ENCODE measurements at regions not wholly inside any gene's neighbourhood (a gene's known extent, or its start where the extent isn't known, plus 50 kb on each side); places are given as distances from the start of the nearest gene placed in this dataset.

DNA sequence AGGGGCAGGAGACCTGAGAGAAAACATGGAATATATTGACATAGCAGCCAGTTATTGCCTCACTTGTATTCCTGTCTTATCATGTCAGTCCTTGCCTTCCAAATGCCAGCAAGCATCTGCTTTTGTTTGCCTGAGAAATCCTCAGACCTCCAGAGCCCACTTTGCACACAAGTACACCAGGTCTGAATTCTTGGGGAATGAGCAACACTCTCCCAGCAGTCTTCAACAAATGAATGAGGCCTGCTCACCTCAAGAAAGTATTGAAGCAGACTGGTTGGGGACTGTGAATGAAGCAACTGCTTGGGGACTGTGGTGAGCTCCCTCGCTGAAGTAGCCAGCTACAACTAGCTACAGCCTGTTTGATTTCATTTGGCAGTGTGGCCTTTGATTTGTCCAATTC lies 172.8 kb upstream of the SPTLC3 start:
- Mint-ChIP-seq H3K27ac (no peak overlapping the region), H3K27me3 (ENCODE audit: low read depth) (no peaks in the 10 kb centered on the region), H3K9me3 (no peaks in the 10 kb centered on the region), H3K4me1 (peaks cover 20% of the 10 kb centered on the region), H3K4me3 (no peak overlapping the region), H3K36me3 (no peaks in the 10 kb centered on the region)
- ChIA-PET POLR2A (no interaction called here), CTCF (no interaction called here)
- DNase-seq (ENCODE audit: low spot score) (no peak), ATAC-seq (peak; percentile 51; the same call in 1 of the 2 replicates)
- TF ChIP-seq, protein P1, sequence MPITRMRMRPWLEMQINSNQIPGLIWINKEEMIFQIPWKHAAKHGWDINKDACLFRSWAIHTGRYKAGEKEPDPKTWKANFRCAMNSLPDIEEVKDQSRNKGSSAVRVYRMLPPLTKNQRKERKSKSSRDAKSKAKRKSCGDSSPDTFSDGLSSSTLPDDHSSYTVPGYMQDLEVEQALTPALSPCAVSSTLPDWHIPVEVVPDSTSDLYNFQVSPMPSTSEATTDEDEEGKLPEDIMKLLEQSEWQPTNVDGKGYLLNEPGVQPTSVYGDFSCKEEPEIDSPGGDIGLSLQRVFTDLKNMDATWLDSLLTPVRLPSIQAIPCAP (CRISPR knock-in tag; IDR thresholded peaks at IDR 0.05) = no peak
- TF ChIP-seq, protein P2, sequence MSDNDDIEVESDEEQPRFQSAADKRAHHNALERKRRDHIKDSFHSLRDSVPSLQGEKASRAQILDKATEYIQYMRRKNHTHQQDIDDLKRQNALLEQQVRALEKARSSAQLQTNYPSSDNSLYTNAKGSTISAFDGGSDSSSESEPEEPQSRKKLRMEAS (CRISPR knock-in tag; IDR thresholded peaks at IDR 0.05) = no peak

DNA sequence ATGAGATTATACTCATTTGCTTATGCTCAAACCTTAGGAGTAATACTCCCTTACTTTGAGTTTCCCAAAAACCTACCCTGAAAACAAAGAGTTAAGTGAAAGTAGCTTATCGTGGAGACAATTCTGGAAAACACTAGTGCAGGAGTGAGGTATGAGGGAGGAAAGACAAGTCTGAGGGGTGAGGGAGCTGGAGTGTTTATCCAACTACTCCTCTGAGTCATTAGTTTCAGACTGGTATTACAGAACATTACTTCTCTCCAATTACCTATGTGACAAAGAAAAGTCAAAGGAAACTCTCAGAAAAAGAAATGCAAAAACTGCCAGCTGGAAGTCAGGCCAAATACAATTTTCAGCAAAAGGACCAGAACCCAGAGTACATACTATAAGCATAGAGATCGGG lies 171.1 kb upstream of the SPTLC3 start:
- no peaks in the 10 kb centered on the region for H3K27me3 Mint-ChIP-seq (ENCODE audit: low read depth)
- no peaks in the 10 kb centered on the region for H3K36me3 Mint-ChIP-seq
- H3K27ac Mint-ChIP-seq = no peak overlapping the region
- DNase-seq (ENCODE audit: low spot score) (no peak), ATAC-seq (peak; percentile 59; the same call in 1 of the 2 replicates)
- peaks cover 20% of the 10 kb centered on the region for H3K4me1 Mint-ChIP-seq
- TF ChIP-seq, protein P3, sequence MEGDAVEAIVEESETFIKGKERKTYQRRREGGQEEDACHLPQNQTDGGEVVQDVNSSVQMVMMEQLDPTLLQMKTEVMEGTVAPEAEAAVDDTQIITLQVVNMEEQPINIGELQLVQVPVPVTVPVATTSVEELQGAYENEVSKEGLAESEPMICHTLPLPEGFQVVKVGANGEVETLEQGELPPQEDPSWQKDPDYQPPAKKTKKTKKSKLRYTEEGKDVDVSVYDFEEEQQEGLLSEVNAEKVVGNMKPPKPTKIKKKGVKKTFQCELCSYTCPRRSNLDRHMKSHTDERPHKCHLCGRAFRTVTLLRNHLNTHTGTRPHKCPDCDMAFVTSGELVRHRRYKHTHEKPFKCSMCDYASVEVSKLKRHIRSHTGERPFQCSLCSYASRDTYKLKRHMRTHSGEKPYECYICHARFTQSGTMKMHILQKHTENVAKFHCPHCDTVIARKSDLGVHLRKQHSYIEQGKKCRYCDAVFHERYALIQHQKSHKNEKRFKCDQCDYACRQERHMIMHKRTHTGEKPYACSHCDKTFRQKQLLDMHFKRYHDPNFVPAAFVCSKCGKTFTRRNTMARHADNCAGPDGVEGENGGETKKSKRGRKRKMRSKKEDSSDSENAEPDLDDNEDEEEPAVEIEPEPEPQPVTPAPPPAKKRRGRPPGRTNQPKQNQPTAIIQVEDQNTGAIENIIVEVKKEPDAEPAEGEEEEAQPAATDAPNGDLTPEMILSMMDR (IDR thresholded peaks at IDR 0.05) = no peak
- no peaks in the 10 kb centered on the region for H3K9me3 Mint-ChIP-seq
- CTCF ChIA-PET = interaction anchor here (1.2 to 1.7 kb wide), 6 partner anchors 8 to 447 kb away, joined by 3 to 12 read pairs (median 8); no protein-coding TSS in a partner anchor
- POLR2A ChIA-PET = no interaction called here
- no peak overlapping the region for H3K4me3 Mint-ChIP-seq

DNA sequence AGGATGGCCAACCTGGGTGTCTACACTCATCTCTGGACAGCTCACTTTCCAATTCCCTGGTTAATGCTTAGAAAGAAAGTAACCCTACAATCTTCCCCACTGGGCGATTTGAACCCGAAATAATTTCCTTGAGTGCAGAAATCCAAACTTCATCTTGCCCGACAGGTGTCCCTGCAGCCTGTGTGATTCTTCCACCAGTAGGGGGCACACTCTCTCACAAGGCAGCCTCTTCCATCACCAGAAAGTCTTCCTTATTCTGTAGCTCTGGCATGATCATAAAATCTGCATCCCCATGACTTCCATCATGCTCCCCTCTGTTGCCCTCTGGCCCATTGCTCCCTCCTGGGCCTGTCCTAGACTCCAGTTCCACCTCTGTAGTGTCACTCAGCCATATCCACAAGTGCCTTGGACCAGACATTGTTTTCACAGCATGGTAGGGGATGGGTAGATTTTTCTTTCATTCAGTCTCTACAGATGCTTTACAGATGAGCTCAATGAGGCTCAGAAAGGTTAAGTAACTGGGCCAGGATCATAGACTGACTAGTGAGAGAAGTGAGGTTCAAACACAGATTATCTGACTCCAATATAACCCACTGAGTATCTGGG lies 170.4 kb upstream of the SPTLC3 start:
- Mint-ChIP-seq H3K36me3 (no peaks in the 10 kb centered on the region), H3K27me3 (ENCODE audit: low read depth) (no peaks in the 10 kb centered on the region), H3K27ac (no peak overlapping the region), H3K9me3 (no peaks in the 10 kb centered on the region), H3K4me1 (peaks cover 20% of the 10 kb centered on the region), H3K4me3 (no peak overlapping the region)
- DNase-seq (ENCODE audit: low spot score) (peak; percentile 45), ATAC-seq (peak; percentile 78)
- ChIA-PET POLR2A (no interaction called here), CTCF (interaction anchor here (0.6 to 1.7 kb wide), 17 partner anchors 9 to 448 kb away, joined by 3 to 12 read pairs (median 3); no protein-coding TSS in a partner anchor)
- TF ChIP-seq, protein P3 (IDR thresholded peaks at IDR 0.05) = peak; percentile 75
- no peak for TF ChIP-seq NFATC4 (CRISPR knock-in tag; IDR thresholded peaks at IDR 0.05)

DNA sequence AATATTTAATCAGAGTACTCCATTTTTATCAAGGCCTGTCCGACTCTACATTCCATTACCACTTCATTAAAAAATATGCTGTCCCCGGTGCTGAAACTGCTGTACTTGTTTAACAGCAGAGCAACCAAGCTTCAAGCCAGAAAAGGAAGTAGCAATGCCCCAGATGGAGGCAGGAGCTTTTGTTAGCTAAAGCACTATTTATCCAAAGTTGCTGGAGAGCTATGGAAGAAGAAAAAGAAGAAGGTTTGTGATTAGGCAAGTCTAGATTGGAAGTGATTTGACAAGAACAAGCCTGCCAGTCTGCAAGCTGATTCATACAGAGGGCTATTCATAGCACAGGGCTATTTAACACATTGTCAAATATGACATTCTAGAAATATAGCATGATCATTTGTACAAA lies 160.9 kb upstream of the SPTLC3 start:
- ATAC-seq = no peak
- CTCF ChIA-PET = interaction anchor here (0.5 to 1.5 kb wide), 2 partner anchors 9 to 1619 kb away, joined by 3 to 10 read pairs; no protein-coding TSS in a partner anchor
- TF ChIP-seq ZNF396 (CRISPR knock-in tag; IDR thresholded peaks at IDR 0.05; ENCODE audit: borderline replicate concordance) = no peak
- TF ChIP-seq EMX1 (CRISPR knock-in tag; IDR thresholded peaks at IDR 0.05) = no peak
- no peak for TF ChIP-seq SMAD4 (CRISPR knock-in tag; IDR thresholded peaks at IDR 0.05)
- TF ChIP-seq, protein P4, sequence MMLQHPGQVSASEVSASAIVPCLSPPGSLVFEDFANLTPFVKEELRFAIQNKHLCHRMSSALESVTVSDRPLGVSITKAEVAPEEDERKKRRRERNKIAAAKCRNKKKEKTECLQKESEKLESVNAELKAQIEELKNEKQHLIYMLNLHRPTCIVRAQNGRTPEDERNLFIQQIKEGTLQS (CRISPR knock-in tag; conservative IDR thresholded peaks at IDR 0.05) = no peak
- no peak for TF ChIP-seq OVOL2 (CRISPR knock-in tag; IDR thresholded peaks at IDR 0.05; ENCODE audit: borderline replicate concordance)
- TF ChIP-seq, protein P5, sequence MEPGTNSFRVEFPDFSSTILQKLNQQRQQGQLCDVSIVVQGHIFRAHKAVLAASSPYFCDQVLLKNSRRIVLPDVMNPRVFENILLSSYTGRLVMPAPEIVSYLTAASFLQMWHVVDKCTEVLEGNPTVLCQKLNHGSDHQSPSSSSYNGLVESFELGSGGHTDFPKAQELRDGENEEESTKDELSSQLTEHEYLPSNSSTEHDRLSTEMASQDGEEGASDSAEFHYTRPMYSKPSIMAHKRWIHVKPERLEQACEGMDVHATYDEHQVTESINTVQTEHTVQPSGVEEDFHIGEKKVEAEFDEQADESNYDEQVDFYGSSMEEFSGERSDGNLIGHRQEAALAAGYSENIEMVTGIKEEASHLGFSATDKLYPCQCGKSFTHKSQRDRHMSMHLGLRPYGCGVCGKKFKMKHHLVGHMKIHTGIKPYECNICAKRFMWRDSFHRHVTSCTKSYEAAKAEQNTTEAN (CRISPR knock-in tag; IDR thresholded peaks at IDR 0.05) = no peak
- no peak for TF ChIP-seq TEAD4 (CRISPR knock-in tag; IDR thresholded peaks at IDR 0.05)
- TF ChIP-seq, protein P6, sequence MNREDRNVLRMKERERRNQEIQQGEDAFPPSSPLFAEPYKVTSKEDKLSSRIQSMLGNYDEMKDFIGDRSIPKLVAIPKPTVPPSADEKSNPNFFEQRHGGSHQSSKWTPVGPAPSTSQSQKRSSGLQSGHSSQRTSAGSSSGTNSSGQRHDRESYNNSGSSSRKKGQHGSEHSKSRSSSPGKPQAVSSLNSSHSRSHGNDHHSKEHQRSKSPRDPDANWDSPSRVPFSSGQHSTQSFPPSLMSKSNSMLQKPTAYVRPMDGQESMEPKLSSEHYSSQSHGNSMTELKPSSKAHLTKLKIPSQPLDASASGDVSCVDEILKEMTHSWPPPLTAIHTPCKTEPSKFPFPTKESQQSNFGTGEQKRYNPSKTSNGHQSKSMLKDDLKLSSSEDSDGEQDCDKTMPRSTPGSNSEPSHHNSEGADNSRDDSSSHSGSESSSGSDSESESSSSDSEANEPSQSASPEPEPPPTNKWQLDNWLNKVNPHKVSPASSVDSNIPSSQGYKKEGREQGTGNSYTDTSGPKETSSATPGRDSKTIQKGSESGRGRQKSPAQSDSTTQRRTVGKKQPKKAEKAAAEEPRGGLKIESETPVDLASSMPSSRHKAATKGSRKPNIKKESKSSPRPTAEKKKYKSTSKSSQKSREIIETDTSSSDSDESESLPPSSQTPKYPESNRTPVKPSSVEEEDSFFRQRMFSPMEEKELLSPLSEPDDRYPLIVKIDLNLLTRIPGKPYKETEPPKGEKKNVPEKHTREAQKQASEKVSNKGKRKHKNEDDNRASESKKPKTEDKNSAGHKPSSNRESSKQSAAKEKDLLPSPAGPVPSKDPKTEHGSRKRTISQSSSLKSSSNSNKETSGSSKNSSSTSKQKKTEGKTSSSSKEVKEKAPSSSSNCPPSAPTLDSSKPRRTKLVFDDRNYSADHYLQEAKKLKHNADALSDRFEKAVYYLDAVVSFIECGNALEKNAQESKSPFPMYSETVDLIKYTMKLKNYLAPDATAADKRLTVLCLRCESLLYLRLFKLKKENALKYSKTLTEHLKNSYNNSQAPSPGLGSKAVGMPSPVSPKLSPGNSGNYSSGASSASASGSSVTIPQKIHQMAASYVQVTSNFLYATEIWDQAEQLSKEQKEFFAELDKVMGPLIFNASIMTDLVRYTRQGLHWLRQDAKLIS (CRISPR knock-in tag; IDR thresholded peaks at IDR 0.05; ENCODE audit: borderline replicate concordance) = no peak
- no peak for TF ChIP-seq KAT7 (CRISPR knock-in tag; IDR thresholded peaks at IDR 0.05; ENCODE audit: borderline replicate concordance)
- TF ChIP-seq JUN (CRISPR knock-in tag; IDR thresholded peaks at IDR 0.05) = no peak
- TF ChIP-seq, protein P2 (CRISPR knock-in tag; IDR thresholded peaks at IDR 0.05) = no peak
- TF ChIP-seq IRF2 (CRISPR knock-in tag; IDR thresholded peaks at IDR 0.05; ENCODE audit: borderline replicate concordance, low read depth) = no peak
- no peak for TF ChIP-seq ZNF671 (CRISPR knock-in tag; IDR thresholded peaks at IDR 0.05)
- TF ChIP-seq ZNF121 (CRISPR knock-in tag; IDR thresholded peaks at IDR 0.05) = no peak

More for the DNA sequence above, 160.9 kb upstream of the SPTLC3 start:
- no peaks in the 10 kb centered on the region for H3K9me3 Mint-ChIP-seq
- H3K27ac Mint-ChIP-seq = no peak overlapping the region
- no peak for DNase-seq (ENCODE audit: low spot score)
- POLR2A ChIA-PET = interaction anchor here (0.6 kb wide), 1 partner anchor 59 kb away, joined by 3 read pairs; no protein-coding TSS in a partner anchor
- H3K4me3 Mint-ChIP-seq = no peak overlapping the region
- H3K27me3 Mint-ChIP-seq (ENCODE audit: low read depth) = 0 out of 2 replicates have a peak, but pooled peaks cover 3% of the 10 kb centered on the region
- peaks cover 8% of the 10 kb centered on the region for H3K4me1 Mint-ChIP-seq
- H3K36me3 Mint-ChIP-seq = no peaks in the 10 kb centered on the region

All from WTC11 (cell line).